HepG2 (cell line): ENCODE measurements at regions not wholly inside any gene's neighbourhood (a gene's known extent, or its start where the extent isn't known, plus 50 kb on each side); places are given as distances from the start of the nearest gene placed in this dataset.

Experiments used
- HNRNPUL1 ChIP-seq: fragments of 200-400 bp; formaldehyde crosslinking; IDR thresholded peaks from 2 replicates; pipeline ENCODE4 v1.6.1; 2017; ENCODE audit warnings: low read depth, mild to moderate bottlenecking, low read length, moderate library complexity
- HOXA5 ChIP-seq: sonication (generic); formaldehyde crosslinking; IDR thresholded peaks from 2 replicates; pipeline ENCODE4 v1.4.0; 2020; ENCODE audit warnings: missing genetic modification reagents
- IRX3 ChIP-seq: sonication (generic); formaldehyde crosslinking; IDR thresholded peaks from 2 replicates; pipeline ENCODE4 v1.8.1; 2023; ENCODE audit warnings: mild to moderate bottlenecking, low read depth, missing genetic modification reagents, borderline replicate concordance
- PAWR ChIP-seq: sonication (generic); formaldehyde crosslinking; IDR thresholded peaks from 2 replicates; pipeline ENCODE4 v1.4.0; 2020; ENCODE audit warnings: missing genetic modification reagents, mild to moderate bottlenecking, borderline replicate concordance
- RELA ChIP-seq: sonication (generic); formaldehyde crosslinking; IDR thresholded peaks from 2 replicates; pipeline ENCODE4 v1.4.0; 2020; ENCODE audit warnings: missing genetic modification reagents
- RFX5 ChIP-seq: IDR thresholded peaks from 2 replicates; pipeline ENCODE4 v1.6.1; 2011; ENCODE audit warnings: low read depth, low read length, improper control_type of control experiment
- TGIF2 ChIP-seq: IDR thresholded peaks from 2 replicates; pipeline ENCODE4 v1.6.1; 2016; ENCODE audit warnings: control low read depth, missing compliant biosample characterization
- ZNF563 ChIP-seq: sonication (generic); formaldehyde crosslinking; IDR thresholded peaks from 2 replicates; pipeline ENCODE4 v1.8.0; 2022; ENCODE audit warnings: mild to moderate bottlenecking, moderate library complexity, missing genetic modification reagents
- ZNF841 ChIP-seq: sonication (generic); formaldehyde crosslinking; IDR thresholded peaks from 2 replicates; pipeline ENCODE4 v1.8.1; 2023; ENCODE audit warnings: missing genetic modification reagents, borderline replicate concordance
- ZSCAN12 ChIP-seq: sonication (generic); formaldehyde crosslinking; IDR thresholded peaks from 2 replicates; pipeline ENCODE4 v1.9.0; 2021; ENCODE audit warnings: mild to moderate bottlenecking, missing genetic modification reagents
- TF ChIP-seq, protein P1 (sequence below): sonication (generic); formaldehyde crosslinking; IDR thresholded peaks from 2 replicates; pipeline ENCODE4 v1.4.0; 2020; ENCODE audit warnings: missing genetic modification reagents

DNA sequence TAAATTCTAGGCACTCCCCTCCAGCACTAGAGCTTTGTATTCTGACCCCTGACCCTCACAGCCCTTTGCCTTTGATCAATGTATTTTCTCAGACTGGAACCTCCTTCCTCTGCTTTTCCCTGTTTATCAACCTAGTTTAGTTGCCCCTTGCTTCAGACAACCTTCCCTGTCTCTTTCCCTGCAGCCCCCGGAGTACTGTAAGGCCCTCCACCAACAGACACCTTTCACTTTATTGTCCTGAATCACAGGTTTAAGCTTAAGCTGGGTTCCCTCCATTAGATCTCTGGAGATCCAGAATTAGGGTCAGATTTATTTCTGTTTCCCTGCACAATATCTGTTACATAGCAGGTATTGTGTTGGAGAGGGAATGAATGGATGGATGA, 140.2 kb downstream of the DDX1 start (continued):
- TF ChIP-seq, protein P1, sequence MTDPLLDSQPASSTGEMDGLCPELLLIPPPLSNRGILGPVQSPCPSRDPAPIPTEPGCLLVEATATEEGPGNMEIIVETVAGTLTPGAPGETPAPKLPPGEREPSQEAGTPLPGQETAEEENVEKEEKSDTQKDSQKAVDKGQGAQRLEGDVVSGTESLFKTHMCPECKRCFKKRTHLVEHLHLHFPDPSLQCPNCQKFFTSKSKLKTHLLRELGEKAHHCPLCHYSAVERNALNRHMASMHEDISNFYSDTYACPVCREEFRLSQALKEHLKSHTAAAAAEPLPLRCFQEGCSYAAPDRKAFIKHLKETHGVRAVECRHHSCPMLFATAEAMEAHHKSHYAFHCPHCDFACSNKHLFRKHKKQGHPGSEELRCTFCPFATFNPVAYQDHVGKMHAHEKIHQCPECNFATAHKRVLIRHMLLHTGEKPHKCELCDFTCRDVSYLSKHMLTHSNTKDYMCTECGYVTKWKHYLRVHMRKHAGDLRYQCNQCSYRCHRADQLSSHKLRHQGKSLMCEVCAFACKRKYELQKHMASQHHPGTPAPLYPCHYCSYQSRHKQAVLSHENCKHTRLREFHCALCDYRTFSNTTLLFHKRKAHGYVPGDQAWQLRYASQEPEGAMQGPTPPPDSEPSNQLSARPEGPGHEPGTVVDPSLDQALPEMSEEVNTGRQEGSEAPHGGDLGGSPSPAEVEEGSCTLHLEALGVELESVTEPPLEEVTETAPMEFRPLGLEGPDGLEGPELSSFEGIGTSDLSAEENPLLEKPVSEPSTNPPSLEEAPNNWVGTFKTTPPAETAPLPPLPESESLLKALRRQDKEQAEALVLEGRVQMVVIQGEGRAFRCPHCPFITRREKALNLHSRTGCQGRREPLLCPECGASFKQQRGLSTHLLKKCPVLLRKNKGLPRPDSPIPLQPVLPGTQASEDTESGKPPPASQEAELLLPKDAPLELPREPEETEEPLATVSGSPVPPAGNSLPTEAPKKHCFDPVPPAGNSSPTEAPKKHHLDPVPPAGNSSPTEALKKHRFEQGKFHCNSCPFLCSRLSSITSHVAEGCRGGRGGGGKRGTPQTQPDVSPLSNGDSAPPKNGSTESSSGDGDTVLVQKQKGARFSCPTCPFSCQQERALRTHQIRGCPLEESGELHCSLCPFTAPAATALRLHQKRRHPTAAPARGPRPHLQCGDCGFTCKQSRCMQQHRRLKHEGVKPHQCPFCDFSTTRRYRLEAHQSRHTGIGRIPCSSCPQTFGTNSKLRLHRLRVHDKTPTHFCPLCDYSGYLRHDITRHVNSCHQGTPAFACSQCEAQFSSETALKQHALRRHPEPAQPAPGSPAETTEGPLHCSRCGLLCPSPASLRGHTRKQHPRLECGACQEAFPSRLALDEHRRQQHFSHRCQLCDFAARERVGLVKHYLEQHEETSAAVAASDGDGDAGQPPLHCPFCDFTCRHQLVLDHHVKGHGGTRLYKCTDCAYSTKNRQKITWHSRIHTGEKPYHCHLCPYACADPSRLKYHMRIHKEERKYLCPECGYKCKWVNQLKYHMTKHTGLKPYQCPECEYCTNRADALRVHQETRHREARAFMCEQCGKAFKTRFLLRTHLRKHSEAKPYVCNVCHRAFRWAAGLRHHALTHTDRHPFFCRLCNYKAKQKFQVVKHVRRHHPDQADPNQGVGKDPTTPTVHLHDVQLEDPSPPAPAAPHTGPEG (CRISPR knock-in tag): no peak
- TF ChIP-seq RELA (CRISPR knock-in tag) (no peak), ZNF563 (no peak), IRX3 (CRISPR knock-in tag) (no peak), ZSCAN12 (CRISPR knock-in tag) (no peak), PAWR (CRISPR knock-in tag) (no peak), HOXA5 (CRISPR knock-in tag) (no peak), ZNF841 (no peak), RFX5 (no peak), HNRNPUL1 (no peak), TGIF2 (CRISPR knock-in tag) (no peak)
